EH (cell line): ENCODE measurements at regions not wholly inside any gene's neighbourhood (a gene's known extent, or its start where the extent isn't known, plus 50 kb on each side); places are given as distances from the start of the nearest gene placed in this dataset.
"Not testable (repeated sequence)": the region's sequence is repeated elsewhere in the genome, so short reads cannot be mapped to it uniquely, and the experiment has no call there.

Experiments used
- DNase-seq: peaks from one replicate; pipeline ENCODE4 v3.0.0-alpha.2; 2015; ENCODE audit warnings: low read depth

GRCh38 chr13:86253497-86253896 lies 454.3 kb upstream of the SLITRK6 start:
- not testable (repeated sequence) for DNase-seq

GRCh38 chr13:86255820-86256219 lies 456.6 kb upstream of the SLITRK6 start:
- not testable (repeated sequence) for DNase-seq

- no peak for DNase-seq
Measured at GRCh38 chr13:86269511-86269910, 470.3 kb upstream of the SLITRK6 start.

GRCh38 chr13:86282442-86282841 lies 483.2 kb upstream of the SLITRK6 start:
- DNase-seq, result no peak

- DNase-seq, result no peak
Measured at GRCh38 chr13:86283031-86283430, 483.8 kb upstream of the SLITRK6 start.

GRCh38 chr13:86298725-86299124 lies 499.5 kb upstream of the SLITRK6 start:
- no peak for DNase-seq

- DNase-seq, result no peak
Measured at GRCh38 chr13:86299128-86299527, 499.9 kb upstream of the SLITRK6 start.

- DNase-seq, result no peak
Measured at GRCh38 chr13:86309881-86310280, 510.7 kb upstream of the SLITRK6 start.

GRCh38 chr13:86313421-86313820 lies 514.2 kb upstream of the SLITRK6 start:
- no peak for DNase-seq

GRCh38 chr13:86318450-86318849 lies 519.2 kb upstream of the SLITRK6 start:
- DNase-seq, result no peak

- DNase-seq, result no peak
Measured at GRCh38 chr13:86324191-86324590, 525.0 kb upstream of the SLITRK6 start.

- DNase-seq, result no peak
Measured at GRCh38 chr13:86355301-86355700, 556.1 kb upstream of the SLITRK6 start.

- DNase-seq, result no peak
Measured at GRCh38 chr13:86357106-86357505, 557.9 kb upstream of the SLITRK6 start.

- not testable (repeated sequence) for DNase-seq
Measured at GRCh38 chr13:86363749-86364148, 564.5 kb upstream of the SLITRK6 start.

- DNase-seq, result no peak
Measured at GRCh38 chr13:86368924-86369323, 569.7 kb upstream of the SLITRK6 start.

- no peak for DNase-seq
Measured at GRCh38 chr13:86377451-86377850, 578.2 kb upstream of the SLITRK6 start.

GRCh38 chr13:86378628-86379027 lies 579.4 kb upstream of the SLITRK6 start:
- DNase-seq, result no peak

- no peak for DNase-seq
Measured at GRCh38 chr13:86383151-86383550, 583.9 kb upstream of the SLITRK6 start.

- DNase-seq, result no peak
Measured at GRCh38 chr13:86383561-86383960, 584.3 kb upstream of the SLITRK6 start.

- DNase-seq, result no peak
Measured at GRCh38 chr13:86397635-86398034, 598.4 kb upstream of the SLITRK6 start.

- no peak for DNase-seq
Measured at GRCh38 chr13:86399572-86399971, 600.4 kb upstream of the SLITRK6 start.

- no peak for DNase-seq
Measured at GRCh38 chr13:86402500-86402899, 603.3 kb upstream of the SLITRK6 start.

GRCh38 chr13:86403181-86403580 lies 604.0 kb upstream of the SLITRK6 start:
- DNase-seq, result no peak

GRCh38 chr13:86409466-86410241 lies 610.4 kb upstream of the SLITRK6 start:
- no peak for DNase-seq
